PC-3 (cell line): ENCODE measurements at regions not wholly inside any gene's neighbourhood (a gene's known extent, or its start where the extent isn't known, plus 50 kb on each side); places are given as distances from the start of the nearest gene placed in this dataset.

ENCODE experiments used
- ATAC-seq: fragments of 200-7000 bp; cut with Tn5 transposase; 2 replicates; pipeline ENCODE4 v1.9.1; 2020; ENCODE audit warnings: mild to moderate bottlenecking, moderate library complexity
- BruUV-seq: library from RNA; stranded (reverse); fragments of 400-500 nt; replicated peaks from 2 replicates; lab custom pipeline; 2021; lab: Mats Ljungman, UMichigan
- CTCF ChIA-PET: fragments of 300-600 bp; sonication (Branson Sonifier 250); formaldehyde crosslinking; loops from one replicate; lab custom pipeline; 2022; ENCODE audit warnings: antibody characterized with exemption; lab: Charles Lee
- POLR2A ChIA-PET: fragments of 300-600 bp; sonication (Branson Sonifier 250); formaldehyde crosslinking; loops from one replicate; lab custom pipeline; 2022; ENCODE audit warnings: antibody characterized with exemption; ENCODE audit not compliant: unreplicated experiment; lab: Charles Lee
- DNase-seq: peaks from one replicate; pipeline ENCODE4 v3.0.0-alpha.2; 2015
- H2AFZ ChIP-seq: fragments of 300-600 bp; sonication (generic); 2 replicates; pipeline ENCODE4 v1.6.0; 2016; ENCODE audit warnings: antibody characterized with exemption, low read length
- H3F3A ChIP-seq: fragments of 300-600 bp; sonication (generic); one replicate; pipeline ENCODE4 v1.6.0; 2017; ENCODE audit warnings: antibody characterized with exemption, low read length, control low read depth, mild to moderate bottlenecking; ENCODE audit not compliant: unreplicated experiment
- H3K27ac ChIP-seq: fragments of 300-600 bp; sonication (generic); 2 replicates; pipeline ENCODE4 v1.5.1; 2016; ENCODE audit warnings: mild to moderate bottlenecking, low read length
- H3K27me3 ChIP-seq: fragments of 300-600 bp; sonication (generic); 2 replicates; pipeline ENCODE4 v1.6.1; 2016; ENCODE audit warnings: low read length, mixed read lengths
- H3K36me3 ChIP-seq: fragments of 300-600 bp; sonication (generic); 2 replicates; pipeline ENCODE4 v1.6.1; 2016; ENCODE audit warnings: low read depth, mixed run types, low read length, mixed read lengths
- H3K4me1 ChIP-seq: fragments of 300-600 bp; sonication (generic); 2 replicates; pipeline ENCODE4 v1.5.1; 2016; ENCODE audit warnings: low read length; ENCODE audit not compliant: insufficient read depth
- H3K4me2 ChIP-seq: fragments of 300-600 bp; sonication (generic); 2 replicates; pipeline ENCODE4 v1.6.0; 2016; ENCODE audit warnings: low read length
- H3K4me3 ChIP-seq: fragments of 300-600 bp; sonication (generic); 2 replicates; pipeline ENCODE4 v1.5.1; 2016; ENCODE audit warnings: mild to moderate bottlenecking, low read length, mixed read lengths
- H3K79me2 ChIP-seq: fragments of 300-600 bp; sonication (generic); 2 replicates; pipeline ENCODE4 v1.6.1; 2017; ENCODE audit warnings: low read length, mixed read lengths
- H3K9ac ChIP-seq: fragments of 300-600 bp; sonication (generic); 2 replicates; pipeline ENCODE4 v1.6.0; 2016; ENCODE audit warnings: mild to moderate bottlenecking, low read length
- H3K9me2 ChIP-seq: fragments of 300-600 bp; sonication (generic); replicated peaks from 2 replicates; pipeline ENCODE4 v1.6.1; 2016; ENCODE audit warnings: mixed run types, low read length, mixed read lengths
- H3K9me3 ChIP-seq: fragments of 300-600 bp; sonication (generic); 2 replicates; pipeline ENCODE4 v1.6.1; 2016; ENCODE audit warnings: low read length, mixed read lengths
- H4K20me1 ChIP-seq: fragments of 300-600 bp; sonication (generic); 2 replicates; pipeline ENCODE4 v1.6.1; 2016; ENCODE audit warnings: low read length, mixed read lengths
- EZH2 ChIP-seq: fragments of 300-600 bp; sonication (generic); IDR thresholded peaks from one replicate; pipeline ENCODE4 v1.6.1; 2017; ENCODE audit warnings: antibody characterized with exemption, mild to moderate bottlenecking, low read length; ENCODE audit not compliant: unreplicated experiment
- EZH2phosphoT487 ChIP-seq: fragments of 300-600 bp; sonication (generic); IDR thresholded peaks from 2 replicates; pipeline ENCODE4 v1.6.1; 2018; ENCODE audit warnings: mild to moderate bottlenecking, antibody characterized with exemption, low read length, borderline replicate concordance
- intact Hi-C: fragments of 100-400 bp; cut with micrococcal nuclease; formaldehyde crosslinking; loops from 2 replicates; pipeline ENCODE4 v1.9.0; 2023
- TF ChIP-seq, protein P1 (sequence below): fragments of 300-600 bp; sonication (generic); conservative IDR thresholded peaks from 2 replicates; pipeline ENCODE4 v1.5.1; 2017; ENCODE audit warnings: antibody characterized with exemption, low read depth, mild to moderate bottlenecking, low read length

GRCh38 chr1:58941471-58942289, 157.8 kb upstream of the JUN start:
- CTCF ChIA-PET: no interaction called here

GRCh38 chr1:58942759-58943191, 158.9 kb upstream of the JUN start:
- H3K4me3 ChIP-seq: no peak overlapping the region
- TF ChIP-seq EZH2: no peak
- TF ChIP-seq EZH2phosphoT487: no peak
- no peaks in the 10 kb centered on the region for H4K20me1 ChIP-seq
- no TSS peak for BruUV-seq
- peak overlapping the region; percentile 66 for H2AFZ ChIP-seq
- H3K27ac ChIP-seq: no peak overlapping the region
- peak overlapping the region; percentile 38 for H3K4me2 ChIP-seq
- DNase-seq: peak; percentile 79
- CTCF ChIA-PET: no interaction called here
- no peaks in the 10 kb centered on the region for H3K79me2 ChIP-seq
- peaks cover 14% of the 10 kb centered on the region for H3K4me1 ChIP-seq
- intact Hi-C loops: no loop called here
- H3K9ac ChIP-seq: no peak overlapping the region
- ATAC-seq: peak; percentile 24
- no peaks in the 10 kb centered on the region for H3K9me2 ChIP-seq
- no peaks in the 10 kb centered on the region for H3K27me3 ChIP-seq
- H3K36me3 ChIP-seq: no peaks in the 10 kb centered on the region
- no peaks in the 10 kb centered on the region for H3F3A ChIP-seq
- POLR2A ChIA-PET: no interaction called here
- no peaks in the 10 kb centered on the region for H3K9me3 ChIP-seq

More at GRCh38 chr1:58941471-58942289, 157.8 kb upstream of the JUN start:
- DNase-seq: no peak
- no peak overlapping the region for H3K4me3 ChIP-seq
- H3K4me2 ChIP-seq: no peak overlapping the region
- H4K20me1 ChIP-seq: no peaks in the 10 kb centered on the region
- H3F3A ChIP-seq: no peaks in the 10 kb centered on the region
- no peak overlapping the region for H3K9ac ChIP-seq
- peaks cover 14% of the 10 kb centered on the region for H3K4me1 ChIP-seq
- no peaks in the 10 kb centered on the region for H3K27me3 ChIP-seq
- H2AFZ ChIP-seq: no peak overlapping the region
- no peak overlapping the region for H3K27ac ChIP-seq
- H3K9me3 ChIP-seq: no peaks in the 10 kb centered on the region
- POLR2A ChIA-PET: interaction anchor here (0.6 kb wide), 1 partner anchor 11 kb away, joined by 5 read pairs; no protein-coding TSS in a partner anchor
- TF ChIP-seq, protein P1, sequence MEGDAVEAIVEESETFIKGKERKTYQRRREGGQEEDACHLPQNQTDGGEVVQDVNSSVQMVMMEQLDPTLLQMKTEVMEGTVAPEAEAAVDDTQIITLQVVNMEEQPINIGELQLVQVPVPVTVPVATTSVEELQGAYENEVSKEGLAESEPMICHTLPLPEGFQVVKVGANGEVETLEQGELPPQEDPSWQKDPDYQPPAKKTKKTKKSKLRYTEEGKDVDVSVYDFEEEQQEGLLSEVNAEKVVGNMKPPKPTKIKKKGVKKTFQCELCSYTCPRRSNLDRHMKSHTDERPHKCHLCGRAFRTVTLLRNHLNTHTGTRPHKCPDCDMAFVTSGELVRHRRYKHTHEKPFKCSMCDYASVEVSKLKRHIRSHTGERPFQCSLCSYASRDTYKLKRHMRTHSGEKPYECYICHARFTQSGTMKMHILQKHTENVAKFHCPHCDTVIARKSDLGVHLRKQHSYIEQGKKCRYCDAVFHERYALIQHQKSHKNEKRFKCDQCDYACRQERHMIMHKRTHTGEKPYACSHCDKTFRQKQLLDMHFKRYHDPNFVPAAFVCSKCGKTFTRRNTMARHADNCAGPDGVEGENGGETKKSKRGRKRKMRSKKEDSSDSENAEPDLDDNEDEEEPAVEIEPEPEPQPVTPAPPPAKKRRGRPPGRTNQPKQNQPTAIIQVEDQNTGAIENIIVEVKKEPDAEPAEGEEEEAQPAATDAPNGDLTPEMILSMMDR: no peak
- TF ChIP-seq EZH2: no peak
- TF ChIP-seq EZH2phosphoT487: no peak
- H3K79me2 ChIP-seq: no peaks in the 10 kb centered on the region
- H3K36me3 ChIP-seq: no peaks in the 10 kb centered on the region
- ATAC-seq: no peak
- no TSS peak for BruUV-seq
- H3K9me2 ChIP-seq: no peaks in the 10 kb centered on the region
- intact Hi-C loops: no loop called here

- CTCF ChIA-PET: no interaction called here
- no peak for TF ChIP-seq EZH2
- TF ChIP-seq, protein P1: no peak
- TF ChIP-seq EZH2phosphoT487: no peak
Measured at GRCh38 chr1:58943776-58944175, 159.9 kb upstream of the JUN start.

More at GRCh38 chr1:58943776-58944175, 159.9 kb upstream of the JUN start:
- BruUV-seq: no TSS peak
- Histone ChIP-seq H3K4me1 (peaks cover 14% of the 10 kb centered on the region), H3K4me2 (no peak overlapping the region), H4K20me1 (no peaks in the 10 kb centered on the region), H3K27ac (no peak overlapping the region), H3K9ac (no peak overlapping the region), H3K79me2 (no peaks in the 10 kb centered on the region), H3K27me3 (no peaks in the 10 kb centered on the region), H3K36me3 (no peaks in the 10 kb centered on the region), H3K9me3 (no peaks in the 10 kb centered on the region), H2AFZ (no peak overlapping the region), H3F3A (no peaks in the 10 kb centered on the region), H3K4me3 (no peak overlapping the region), H3K9me2 (no peaks in the 10 kb centered on the region)
- POLR2A ChIA-PET: no interaction called here
- intact Hi-C loops: no loop called here
- no peak for ATAC-seq
- no peak for DNase-seq
